Neural cell (in vitro differentiated cells): ENCODE measurements at regions not wholly inside any gene's neighbourhood (a gene's known extent, or its start where the extent isn't known, plus 50 kb on each side); places are given as distances from the start of the nearest gene placed in this dataset.

Experiments used
- H2AFZ ChIP-seq: fragments of 200-600, 300-800 bp; sonication (generic), shearing (Covaris generic); 2 replicates; pipeline ENCODE4 v1.6.0; 2014; ENCODE audit warnings: low read depth, mild to moderate bottlenecking, antibody characterized with exemption, low read length, moderate library complexity
- H3F3A ChIP-seq: fragments of 200-600 bp; shearing (Covaris generic); 2 replicates; pipeline ENCODE4 v1.6.1; 2016; ENCODE audit warnings: mild to moderate bottlenecking, moderate library complexity, mixed read lengths, antibody characterized with exemption, low read length; ENCODE audit not compliant: insufficient read depth, poor library complexity, severe bottlenecking
- H3K27ac ChIP-seq: fragments of 200-600, 300-800 bp; sonication (generic), shearing (Covaris generic); 2 replicates; pipeline ENCODE4 v1.5.1; 2014; ENCODE audit warnings: mild to moderate bottlenecking, low read length, moderate library complexity
- H3K27me3 ChIP-seq: fragments of 300-800, 200-600 bp; sonication (generic), shearing (Covaris generic); 2 replicates; pipeline ENCODE4 v1.6.0; 2014; ENCODE audit warnings: mild to moderate bottlenecking, low read depth, low read length, moderate library complexity; ENCODE audit not compliant: insufficient read depth
- H3K36me3 ChIP-seq: fragments of 300-800, 200-600 bp; sonication (generic), shearing (Covaris generic); 2 replicates; pipeline ENCODE4 v1.5.1; 2014; ENCODE audit warnings: mild to moderate bottlenecking, antibody characterized with exemption, low read length, moderate library complexity; ENCODE audit not compliant: insufficient read depth
- H3K4me2 ChIP-seq: fragments of 300-800, 200-600 bp; sonication (generic), shearing (Covaris generic); 2 replicates; pipeline ENCODE4 v1.6.0; 2014; ENCODE audit warnings: mild to moderate bottlenecking, low read length
- H3K4me3 ChIP-seq: fragments of 300-800, 200-600 bp; sonication (generic), shearing (Covaris generic); 2 replicates; pipeline ENCODE4 v1.5.1; 2014; ENCODE audit warnings: mild to moderate bottlenecking, low read length, moderate library complexity
- H3K79me2 ChIP-seq: fragments of 200-600 bp; shearing (Covaris generic); replicated peaks from 2 replicates; pipeline ENCODE4 v1.6.0; 2014; ENCODE audit warnings: mild to moderate bottlenecking, low read length, moderate library complexity; ENCODE audit not compliant: insufficient read depth
- H3K9ac ChIP-seq: fragments of 300-800, 200-600 bp; sonication (generic), shearing (Covaris generic); 2 replicates; pipeline ENCODE4 v1.6.1; 2016; ENCODE audit warnings: mild to moderate bottlenecking, low read length, mixed read lengths
- H3K9me2 ChIP-seq: fragments of 200-600 bp; shearing (Covaris generic); 2 replicates; pipeline ENCODE4 v1.6.1; 2016; ENCODE audit warnings: mild to moderate bottlenecking, low read length, mixed read lengths; ENCODE audit not compliant: insufficient read depth
- H3K9me3 ChIP-seq: fragments of 200-600, 300-800 bp; sonication (generic), shearing (Covaris generic); 2 replicates; pipeline ENCODE4 v1.6.1; 2016; ENCODE audit warnings: mild to moderate bottlenecking, mixed run types, low read length, moderate library complexity, mixed read lengths
- H4K20me1 ChIP-seq: fragments of 200-600 bp; shearing (Covaris generic); 2 replicates; pipeline ENCODE4 v1.6.1; 2016; ENCODE audit warnings: mild to moderate bottlenecking, mixed run types; ENCODE audit not compliant: insufficient read depth
- EP300 ChIP-seq: fragments of 450-650 bp; conservative IDR thresholded peaks from 2 replicates; pipeline ENCODE4 v1.6.1; 2014; ENCODE audit warnings: antibody characterized with exemption, mild to moderate bottlenecking, moderate library complexity; ENCODE audit not compliant: poor library complexity, severe bottlenecking
- EZH2 ChIP-seq: fragments of 200-600, 300-800 bp; shearing (Covaris generic), sonication (generic); IDR thresholded peaks from 2 replicates; pipeline ENCODE4 v1.6.1; 2014; ENCODE audit warnings: antibody characterized with exemption, low read length, borderline replicate concordance, mild to moderate bottlenecking; ENCODE audit not compliant: insufficient read depth, poor library complexity, severe bottlenecking
- MXI1 ChIP-seq: fragments of 450-650 bp; conservative IDR thresholded peaks from 2 replicates; pipeline ENCODE4 v1.6.1; 2014; ENCODE audit warnings: antibody characterized with exemption, mild to moderate bottlenecking; ENCODE audit not compliant: poor library complexity, severe bottlenecking
- POLR2AphosphoS5 ChIP-seq: IDR thresholded peaks from 2 replicates; pipeline ENCODE4 v1.6.1; 2012
- RAD21 ChIP-seq: fragments of 450-650 bp; conservative IDR thresholded peaks from 2 replicates; pipeline ENCODE4 v1.6.1; 2014; ENCODE audit warnings: antibody characterized with exemption, mild to moderate bottlenecking, moderate library complexity
- SMC3 ChIP-seq: fragments of 450-650 bp; conservative IDR thresholded peaks from 2 replicates; pipeline ENCODE4 v1.6.1; 2014; ENCODE audit warnings: antibody characterized with exemption, mild to moderate bottlenecking, moderate library complexity; ENCODE audit not compliant: poor library complexity
- TAF1 ChIP-seq: IDR thresholded peaks from 2 replicates; pipeline ENCODE4 v1.6.1; 2012; ENCODE audit warnings: low read depth
- TF ChIP-seq, protein P1 (sequence below): IDR thresholded peaks from 2 replicates; pipeline ENCODE4 v1.6.1; 2012; ENCODE audit warnings: borderline replicate concordance
- TF ChIP-seq, protein P2 (sequence below): fragments of 450-650 bp; IDR thresholded peaks from 2 replicates; pipeline ENCODE4 v1.5.1; 2014; ENCODE audit warnings: antibody characterized with exemption, mild to moderate bottlenecking, moderate library complexity; ENCODE audit not compliant: poor library complexity, severe bottlenecking

DNA sequence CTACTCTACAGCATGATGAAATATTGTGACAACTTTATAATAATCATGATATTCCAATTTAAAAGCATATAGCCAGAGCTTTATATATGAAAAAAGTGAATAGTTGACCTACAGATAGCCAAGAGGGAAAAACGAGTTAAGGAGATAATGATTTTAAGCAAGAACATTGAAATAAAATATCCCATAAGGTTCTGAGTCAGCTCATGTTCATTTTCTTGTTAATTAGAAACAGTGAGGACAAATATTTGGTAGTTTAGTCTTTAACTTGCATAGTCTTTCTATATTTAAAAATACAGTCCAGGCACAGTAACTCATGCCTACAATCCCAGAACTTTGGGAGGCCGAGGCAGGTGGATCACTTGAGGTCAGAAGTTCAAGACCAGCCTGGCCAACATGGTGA lies 55.8 kb upstream of the CDH6 start:
- no peaks in the 10 kb centered on the region for H4K20me1 ChIP-seq
- H3K9ac ChIP-seq, result no peak overlapping the region
- no peaks in the 10 kb centered on the region for H3K36me3 ChIP-seq
- no peaks in the 10 kb centered on the region for H3K9me3 ChIP-seq
- no peak overlapping the region for H3K27ac ChIP-seq
- TF ChIP-seq MXI1 (no peak), RAD21 (no peak), TAF1 (no peak), SMC3 (no peak), POLR2AphosphoS5 (no peak), EP300 (no peak), EZH2 (no peak)
- TF ChIP-seq, protein P1, sequence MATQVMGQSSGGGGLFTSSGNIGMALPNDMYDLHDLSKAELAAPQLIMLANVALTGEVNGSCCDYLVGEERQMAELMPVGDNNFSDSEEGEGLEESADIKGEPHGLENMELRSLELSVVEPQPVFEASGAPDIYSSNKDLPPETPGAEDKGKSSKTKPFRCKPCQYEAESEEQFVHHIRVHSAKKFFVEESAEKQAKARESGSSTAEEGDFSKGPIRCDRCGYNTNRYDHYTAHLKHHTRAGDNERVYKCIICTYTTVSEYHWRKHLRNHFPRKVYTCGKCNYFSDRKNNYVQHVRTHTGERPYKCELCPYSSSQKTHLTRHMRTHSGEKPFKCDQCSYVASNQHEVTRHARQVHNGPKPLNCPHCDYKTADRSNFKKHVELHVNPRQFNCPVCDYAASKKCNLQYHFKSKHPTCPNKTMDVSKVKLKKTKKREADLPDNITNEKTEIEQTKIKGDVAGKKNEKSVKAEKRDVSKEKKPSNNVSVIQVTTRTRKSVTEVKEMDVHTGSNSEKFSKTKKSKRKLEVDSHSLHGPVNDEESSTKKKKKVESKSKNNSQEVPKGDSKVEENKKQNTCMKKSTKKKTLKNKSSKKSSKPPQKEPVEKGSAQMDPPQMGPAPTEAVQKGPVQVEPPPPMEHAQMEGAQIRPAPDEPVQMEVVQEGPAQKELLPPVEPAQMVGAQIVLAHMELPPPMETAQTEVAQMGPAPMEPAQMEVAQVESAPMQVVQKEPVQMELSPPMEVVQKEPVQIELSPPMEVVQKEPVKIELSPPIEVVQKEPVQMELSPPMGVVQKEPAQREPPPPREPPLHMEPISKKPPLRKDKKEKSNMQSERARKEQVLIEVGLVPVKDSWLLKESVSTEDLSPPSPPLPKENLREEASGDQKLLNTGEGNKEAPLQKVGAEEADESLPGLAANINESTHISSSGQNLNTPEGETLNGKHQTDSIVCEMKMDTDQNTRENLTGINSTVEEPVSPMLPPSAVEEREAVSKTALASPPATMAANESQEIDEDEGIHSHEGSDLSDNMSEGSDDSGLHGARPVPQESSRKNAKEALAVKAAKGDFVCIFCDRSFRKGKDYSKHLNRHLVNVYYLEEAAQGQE, result no peak
- TF ChIP-seq, protein P2, sequence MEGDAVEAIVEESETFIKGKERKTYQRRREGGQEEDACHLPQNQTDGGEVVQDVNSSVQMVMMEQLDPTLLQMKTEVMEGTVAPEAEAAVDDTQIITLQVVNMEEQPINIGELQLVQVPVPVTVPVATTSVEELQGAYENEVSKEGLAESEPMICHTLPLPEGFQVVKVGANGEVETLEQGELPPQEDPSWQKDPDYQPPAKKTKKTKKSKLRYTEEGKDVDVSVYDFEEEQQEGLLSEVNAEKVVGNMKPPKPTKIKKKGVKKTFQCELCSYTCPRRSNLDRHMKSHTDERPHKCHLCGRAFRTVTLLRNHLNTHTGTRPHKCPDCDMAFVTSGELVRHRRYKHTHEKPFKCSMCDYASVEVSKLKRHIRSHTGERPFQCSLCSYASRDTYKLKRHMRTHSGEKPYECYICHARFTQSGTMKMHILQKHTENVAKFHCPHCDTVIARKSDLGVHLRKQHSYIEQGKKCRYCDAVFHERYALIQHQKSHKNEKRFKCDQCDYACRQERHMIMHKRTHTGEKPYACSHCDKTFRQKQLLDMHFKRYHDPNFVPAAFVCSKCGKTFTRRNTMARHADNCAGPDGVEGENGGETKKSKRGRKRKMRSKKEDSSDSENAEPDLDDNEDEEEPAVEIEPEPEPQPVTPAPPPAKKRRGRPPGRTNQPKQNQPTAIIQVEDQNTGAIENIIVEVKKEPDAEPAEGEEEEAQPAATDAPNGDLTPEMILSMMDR, result no peak
- H2AFZ ChIP-seq, result no peak overlapping the region
- H3K27me3 ChIP-seq, result no peaks in the 10 kb centered on the region
- no peak overlapping the region for H3K4me3 ChIP-seq
- H3K4me2 ChIP-seq, result no peak overlapping the region
- no peaks in the 10 kb centered on the region for H3K9me2 ChIP-seq
- no peaks in the 10 kb centered on the region for H3F3A ChIP-seq
- no peaks in the 10 kb centered on the region for H3K79me2 ChIP-seq

DNA sequence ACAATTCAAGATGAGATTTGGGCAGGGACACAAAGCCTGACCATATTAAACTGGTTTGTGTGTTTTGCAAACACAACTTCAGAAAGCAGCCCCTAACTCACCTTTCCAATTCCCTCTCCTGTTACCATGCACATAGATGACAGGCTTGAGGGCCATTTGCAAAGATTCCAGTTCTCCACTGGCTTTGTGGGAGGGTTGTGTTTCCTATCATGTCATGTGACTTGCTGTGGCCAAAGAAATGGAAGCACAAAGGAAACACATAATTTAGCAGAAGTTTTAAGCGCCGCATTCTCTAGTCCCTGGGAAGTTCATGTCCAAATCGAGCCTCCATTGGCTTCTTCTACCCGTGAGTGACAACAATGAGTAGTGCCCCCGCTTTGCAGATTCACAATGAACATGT lies 57.9 kb upstream of the CDH6 start:
- H3K9ac ChIP-seq, result no peak overlapping the region
- H3K4me2 ChIP-seq, result no peak overlapping the region
- H2AFZ ChIP-seq, result no peak overlapping the region
- H3K27me3 ChIP-seq, result no peaks in the 10 kb centered on the region
- H3K9me3 ChIP-seq, result no peaks in the 10 kb centered on the region
- TF ChIP-seq SMC3 (no peak), POLR2AphosphoS5 (no peak), MXI1 (no peak), RAD21 (no peak), EP300 (no peak), EZH2 (no peak), TAF1 (no peak)
- TF ChIP-seq, protein P2, result no peak
- TF ChIP-seq, protein P1, result no peak
- H3F3A ChIP-seq, result no peaks in the 10 kb centered on the region
- H4K20me1 ChIP-seq, result no peaks in the 10 kb centered on the region
- H3K9me2 ChIP-seq, result no peaks in the 10 kb centered on the region
- H3K79me2 ChIP-seq, result no peaks in the 10 kb centered on the region
- no peak overlapping the region for H3K27ac ChIP-seq
- no peak overlapping the region for H3K4me3 ChIP-seq
- H3K36me3 ChIP-seq, result no peaks in the 10 kb centered on the region
